ENCODE measurements at regions not wholly inside any gene's neighbourhood (a gene's known extent, or its start where the extent isn't known, plus 50 kb on each side); places are given as distances from the start of the nearest gene placed in this dataset.

GRCh38 chr14:52121441-52121840 is 52.6 kb upstream of the NID2 start:
- intact Hi-C loops (cut with DNase I): no loop called here
- H3K9me3 ChIP-seq (replicated peaks in 1 of 3): no peaks in the 10 kb centered on the region
- no peak for TF ChIP-seq POLR2A (IDR thresholded peaks at IDR 0.05)
- TF ChIP-seq CTCF (IDR thresholded peaks at IDR 0.05): no peak
- H3K27ac ChIP-seq: no peak overlapping the region
- H3K36me3 ChIP-seq (replicated peaks in 1 of 2): no peaks in the 10 kb centered on the region
- H3K4me1 ChIP-seq (replicated peaks in 1 of 2): no peaks in the 10 kb centered on the region
- 84 to 89% (median 87%) methylated on average over 5 of the region's 5 CpGs for WGBS, 4 donors
- H3K4me3 ChIP-seq: no peak overlapping the region
- no peaks in the 10 kb centered on the region for H3K27me3 ChIP-seq
- DNase-seq: no peak

DNA sequence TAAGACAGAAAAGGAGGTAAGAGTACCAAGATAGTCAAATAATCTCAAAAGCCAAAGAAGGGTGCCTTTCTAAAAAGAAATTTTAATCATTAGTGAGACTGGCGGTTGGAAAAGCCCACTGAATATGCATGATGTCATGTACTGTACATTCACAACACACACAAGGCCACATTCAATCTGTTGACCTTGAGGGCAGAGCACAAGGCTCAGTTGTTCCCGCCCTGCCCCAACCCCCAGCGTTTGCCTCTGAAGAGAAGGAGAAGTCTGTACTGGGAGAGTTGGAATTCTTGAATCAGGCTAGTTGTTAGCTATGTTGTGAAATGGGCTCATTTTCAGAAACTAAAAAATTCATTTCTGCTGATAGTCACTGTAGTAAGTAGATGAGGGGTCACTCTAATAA is 50.2 kb upstream of the NID2 start:
- 29 to 44% (median 40%) methylated on average over 3 of the region's 3 CpGs for WGBS, 4 donors
- Histone ChIP-seq H3K4me1 (replicated peaks in 1 of 2) (no peaks in the 10 kb centered on the region), H3K27ac (no peak overlapping the region), H3K9me3 (replicated peaks in 1 of 3) (no peaks in the 10 kb centered on the region), H3K4me3 (no peak overlapping the region), H3K36me3 (replicated peaks in 1 of 2) (no peaks in the 10 kb centered on the region), H3K27me3 (no peaks in the 10 kb centered on the region)
- TF ChIP-seq CTCF (IDR thresholded peaks at IDR 0.05) (no peak), POLR2A (IDR thresholded peaks at IDR 0.05) (no peak)
- intact Hi-C loops (cut with DNase I): no loop called here
- peak in 2 of 7 donors; percentile 16 to 23 for DNase-seq

Measured in adrenal gland (tissue), 9 donors.